Upper lobe of left lung (tissue), 6 donors: ENCODE measurements at regions not wholly inside any gene's neighbourhood (a gene's known extent, or its start where the extent isn't known, plus 50 kb on each side); places are given as distances from the start of the nearest gene placed in this dataset.

ENCODE experiments used
- ATAC-seq, 2 donors: fragments of 200-7000 bp; cut with Tn5 transposase; one replicate each; pipeline ENCODE4 v1.9.1; 2022; ENCODE audit warnings: mild to moderate bottlenecking in 2 of 2, moderate library complexity in 2 of 2; ENCODE audit not compliant: low FRiP score in 2 of 2
- DNase-seq, 2 donors: peaks; one replicate each; pipeline ENCODE4 v3.0.0-alpha.2; 2019 to 2020
- H3K27ac ChIP-seq, 4 donors: fragments of 200-600 bp; sonication (generic); one replicate each; pipeline ENCODE4 v1.5.1; 2016 to 2019
- H3K27me3 ChIP-seq, 4 donors: fragments of 200-600 bp; sonication (generic); one replicate each; pipeline ENCODE4 v1.5.1; 2017 to 2019
- H3K36me3 ChIP-seq, 4 donors: fragments of 200-600 bp; sonication (generic); one replicate each; pipeline ENCODE4 v1.5.1; 2016 to 2019
- H3K4me1 ChIP-seq, 4 donors: fragments of 200-600 bp; sonication (generic); one replicate each; pipeline ENCODE4 v1.5.1; 2018 to 2019
- H3K4me3 ChIP-seq, 4 donors: fragments of 200-600 bp; sonication (generic); one replicate each; pipeline ENCODE4 v1.5.1; 2017 to 2019; ENCODE audit warnings: mild to moderate bottlenecking in 2 of 4, moderate library complexity in 1 of 4
- H3K9me3 ChIP-seq, 4 donors: fragments of 200-600 bp; sonication (generic); one replicate each; pipeline ENCODE4 v1.5.1; 2018 to 2019
- EP300 ChIP-seq, 4 donors: sonication (generic); formaldehyde crosslinking; IDR thresholded peaks; one replicate each; pipeline ENCODE4 v1.5.1; 2017; ENCODE audit warnings: antibody characterized with exemption in 4 of 4, control low read depth in 2 of 4
- POLR2A ChIP-seq, 4 donors: fragments of 450-650 bp; IDR thresholded peaks; one replicate each; pipeline ENCODE4 v1.5.1; 2016 to 2017; ENCODE audit warnings: antibody characterized with exemption in 4 of 4, mild to moderate bottlenecking in 2 of 4
- POLR2AphosphoS5 ChIP-seq, 2 donors: sonication (generic); formaldehyde crosslinking; IDR thresholded peaks; one replicate each; pipeline ENCODE4 v1.5.1; 2017; ENCODE audit warnings: antibody characterized with exemption in 2 of 2
- WGBS, 2 donors: methylation state at CpG; one replicate each; pipeline ENCODE4 v1.1.5; 2017 to 2018; 5-methylcytosine and 5-hydroxymethylcytosine counted together
- TF ChIP-seq, protein P1 (sequence below), 6 experiments: fragments of 450-650 bp in 4 of 6; fragments of 200-600 bp in 2 of 6; sonication (generic) in 2 of 6; IDR thresholded peaks; one replicate each; pipeline ENCODE4 v1.5.1; 2016 to 2019; ENCODE audit warnings: antibody characterized with exemption in 6 of 6
- donor health status: DM: no; HTN: no; CAD: no; lungs with moderate emphysema.
- donor health status: DM: no; HTN: yes; CAD: no; lungs with severe emphysema.

DNA sequence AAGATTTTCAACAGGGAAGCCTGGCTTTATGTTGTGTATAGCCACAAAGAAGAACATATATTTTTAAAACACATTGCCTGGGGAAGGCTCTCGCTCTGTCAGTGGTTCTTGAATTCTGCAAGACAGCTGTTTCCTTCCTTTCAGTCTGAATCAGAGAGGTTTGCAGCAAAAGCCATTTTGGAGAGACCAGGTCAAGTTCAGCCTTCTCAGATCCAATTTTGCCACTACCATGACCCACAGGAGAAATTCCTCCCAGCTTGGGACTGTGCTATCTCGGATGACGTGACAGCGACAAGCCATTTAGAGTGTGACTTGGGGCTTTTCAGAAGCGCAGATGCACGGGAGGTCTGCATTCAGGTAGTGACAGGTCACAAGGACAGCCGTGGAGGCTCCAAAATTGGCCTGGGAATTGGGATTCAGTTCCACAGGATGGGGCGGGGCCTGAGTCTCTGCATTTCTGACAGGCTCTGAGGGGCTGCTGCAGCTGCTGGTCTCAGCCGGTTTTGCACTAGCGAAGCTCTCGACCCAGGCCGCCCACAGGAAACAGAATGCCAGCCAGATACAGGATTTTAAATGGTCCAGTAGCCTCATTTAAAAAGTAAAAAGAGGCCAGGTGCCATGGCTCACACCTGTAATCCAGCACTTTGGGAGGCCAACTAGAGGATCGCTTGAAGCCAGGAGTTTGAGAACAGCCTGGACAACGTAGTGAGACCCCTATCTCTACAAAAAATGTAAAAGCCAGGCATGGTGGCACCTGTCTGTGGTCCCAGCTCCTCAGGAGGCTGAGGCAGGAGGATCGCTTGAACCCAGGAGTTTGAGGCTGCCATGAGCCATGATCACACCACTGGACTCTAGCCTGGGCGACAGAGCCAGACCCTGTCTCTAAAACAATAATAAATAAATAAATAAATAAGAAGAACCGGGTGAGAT lies 196.6 kb upstream of the CIBAR2 start:
- DNase-seq, result no peak
- Histone ChIP-seq H3K4me3 (no peak overlapping the region), H3K27ac (peak overlapping the region in 1 of 4 donors; percentile 76), H3K36me3 (no peaks in the 10 kb centered on the region), H3K4me1 (peaks cover 31 to 54% (median 41%) of the 10 kb centered on the region in 4 donors), H3K27me3 (no peaks in the 10 kb centered on the region), H3K9me3 (no peaks in the 10 kb centered on the region)
- ATAC-seq, result no peak
- TF ChIP-seq EP300 (IDR thresholded peaks at IDR 0.05) (no peak), POLR2A (IDR thresholded peaks at IDR 0.05) (no peak), POLR2AphosphoS5 (IDR thresholded peaks at IDR 0.05) (no peak)
- TF ChIP-seq, protein P1, sequence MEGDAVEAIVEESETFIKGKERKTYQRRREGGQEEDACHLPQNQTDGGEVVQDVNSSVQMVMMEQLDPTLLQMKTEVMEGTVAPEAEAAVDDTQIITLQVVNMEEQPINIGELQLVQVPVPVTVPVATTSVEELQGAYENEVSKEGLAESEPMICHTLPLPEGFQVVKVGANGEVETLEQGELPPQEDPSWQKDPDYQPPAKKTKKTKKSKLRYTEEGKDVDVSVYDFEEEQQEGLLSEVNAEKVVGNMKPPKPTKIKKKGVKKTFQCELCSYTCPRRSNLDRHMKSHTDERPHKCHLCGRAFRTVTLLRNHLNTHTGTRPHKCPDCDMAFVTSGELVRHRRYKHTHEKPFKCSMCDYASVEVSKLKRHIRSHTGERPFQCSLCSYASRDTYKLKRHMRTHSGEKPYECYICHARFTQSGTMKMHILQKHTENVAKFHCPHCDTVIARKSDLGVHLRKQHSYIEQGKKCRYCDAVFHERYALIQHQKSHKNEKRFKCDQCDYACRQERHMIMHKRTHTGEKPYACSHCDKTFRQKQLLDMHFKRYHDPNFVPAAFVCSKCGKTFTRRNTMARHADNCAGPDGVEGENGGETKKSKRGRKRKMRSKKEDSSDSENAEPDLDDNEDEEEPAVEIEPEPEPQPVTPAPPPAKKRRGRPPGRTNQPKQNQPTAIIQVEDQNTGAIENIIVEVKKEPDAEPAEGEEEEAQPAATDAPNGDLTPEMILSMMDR (IDR thresholded peaks at IDR 0.05), result no peak
- WGBS, 2 donors, result 65 to 75% methylated on average over 10 to 17 of the region's 17 CpGs

DNA sequence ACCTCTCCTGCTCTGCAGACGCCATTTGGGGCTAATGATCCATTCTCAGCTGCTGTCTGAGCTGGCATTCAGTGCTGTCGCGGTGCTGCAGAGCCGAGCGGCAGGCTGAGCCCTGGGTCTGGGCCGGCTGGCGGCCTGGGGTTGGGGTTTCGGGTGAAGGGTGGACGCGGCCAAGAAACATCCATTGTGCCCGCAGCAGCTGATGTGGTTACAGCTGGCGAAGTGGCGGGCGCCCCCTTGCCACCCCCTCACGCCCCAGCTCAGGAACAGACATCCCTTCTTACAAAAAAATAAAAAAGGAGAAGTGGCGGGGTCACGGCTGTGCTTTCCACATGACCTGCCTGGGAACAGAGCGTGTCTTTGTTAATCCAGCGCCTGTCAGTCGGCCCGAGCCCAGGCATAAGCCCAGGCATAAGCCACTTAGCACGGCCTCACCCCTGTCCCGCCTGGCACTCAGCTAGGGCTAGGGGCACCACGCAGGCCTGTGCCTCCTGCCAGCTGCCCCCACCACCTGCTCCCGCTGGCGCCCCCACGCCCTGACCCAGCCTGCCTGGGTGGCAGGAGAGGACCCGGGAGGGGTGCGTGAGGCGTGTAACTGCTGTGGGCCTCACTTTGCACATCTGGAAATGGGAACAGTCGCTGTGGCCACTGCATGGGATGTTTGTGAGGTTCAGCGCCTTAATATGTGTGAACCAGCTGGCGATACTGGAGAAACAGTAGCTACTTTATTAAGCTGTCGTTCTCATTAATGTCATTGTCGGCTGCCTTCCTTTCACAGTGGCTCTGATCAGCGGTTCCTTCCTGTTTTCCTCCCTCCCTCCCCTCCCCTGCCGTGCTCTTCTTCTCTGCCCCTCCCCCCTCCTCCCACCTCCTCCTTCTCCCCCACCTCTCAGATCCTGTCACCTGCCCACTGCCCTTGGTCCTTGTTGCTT lies 197.7 kb upstream of the CIBAR2 start:
- ATAC-seq (peak; percentile 6 to 60), DNase-seq (peak; percentile 65 to 87)
- H3K9me3 ChIP-seq, result no peaks in the 10 kb centered on the region
- H3K27ac ChIP-seq, result peak overlapping the region in 3 of 4 donors; percentile 12 to 76 (median 39)
- H3K4me1 ChIP-seq, result peaks cover 31 to 54% (median 41%) of the 10 kb centered on the region in 4 donors
- WGBS, 2 donors, result 63 to 73% methylated on average over 32 to 33 of the region's 37 CpGs
- H3K36me3 ChIP-seq, result no peaks in the 10 kb centered on the region
- no peaks in the 10 kb centered on the region for H3K27me3 ChIP-seq
- no peak overlapping the region for H3K4me3 ChIP-seq
- TF ChIP-seq POLR2A (IDR thresholded peaks at IDR 0.05) (peak in 1 of 4 donors; percentile 52), EP300 (IDR thresholded peaks at IDR 0.05) (no peak)

DNA sequence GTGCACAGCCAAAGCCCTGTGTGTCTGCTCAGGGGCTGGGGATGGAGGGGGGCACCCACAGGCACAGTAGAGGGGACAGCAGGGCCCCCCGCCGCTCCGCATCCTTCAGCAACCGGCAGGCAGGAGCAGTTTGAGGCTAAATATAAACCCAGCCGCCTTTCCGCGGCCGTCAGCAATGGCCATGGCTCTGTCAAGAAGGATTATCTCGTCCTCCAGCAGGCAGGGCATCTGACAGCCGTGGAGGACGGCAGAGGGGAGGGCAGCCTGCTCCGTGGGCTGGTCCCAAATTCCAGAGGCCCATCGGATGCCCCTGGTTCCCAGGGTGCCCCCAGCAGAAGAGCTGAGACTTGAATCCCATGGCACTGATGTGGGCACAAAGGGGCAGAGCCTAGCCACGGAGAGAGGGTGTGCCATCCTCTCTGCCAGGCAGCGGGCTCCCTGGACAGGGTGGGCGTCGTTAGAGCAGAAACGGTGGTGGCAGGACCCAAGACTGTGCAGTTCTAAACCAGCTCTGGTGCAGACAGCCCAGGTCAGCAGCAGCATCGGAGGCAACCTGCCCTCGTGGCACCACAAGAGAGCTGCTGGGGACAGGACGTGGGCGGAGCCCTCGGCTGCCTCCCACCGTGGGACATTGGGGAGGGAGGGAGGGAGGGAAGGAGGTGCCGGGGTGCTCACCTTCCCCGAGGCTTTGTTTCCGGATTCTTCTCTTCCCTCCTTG lies 198.8 kb upstream of the CIBAR2 start:
- Histone ChIP-seq H3K4me3 (no peak overlapping the region), H3K27ac (no peak overlapping the region), H3K36me3 (no peaks in the 10 kb centered on the region), H3K27me3 (no peaks in the 10 kb centered on the region), H3K9me3 (no peaks in the 10 kb centered on the region), H3K4me1 (peaks cover 25 to 48% (median 35%) of the 10 kb centered on the region in 4 donors)
- ATAC-seq (no peak), DNase-seq (peak in 1 of 2 donors; percentile 66)
- 45% methylated on average over 14 to 23 of the region's 27 CpGs for WGBS, 2 donors
- TF ChIP-seq POLR2A (IDR thresholded peaks at IDR 0.05), result no peak
- no peak for TF ChIP-seq EP300 (IDR thresholded peaks at IDR 0.05)
- TF ChIP-seq, protein P1 (IDR thresholded peaks at IDR 0.05), result no peak
- no peak for TF ChIP-seq POLR2AphosphoS5 (IDR thresholded peaks at IDR 0.05)

DNA sequence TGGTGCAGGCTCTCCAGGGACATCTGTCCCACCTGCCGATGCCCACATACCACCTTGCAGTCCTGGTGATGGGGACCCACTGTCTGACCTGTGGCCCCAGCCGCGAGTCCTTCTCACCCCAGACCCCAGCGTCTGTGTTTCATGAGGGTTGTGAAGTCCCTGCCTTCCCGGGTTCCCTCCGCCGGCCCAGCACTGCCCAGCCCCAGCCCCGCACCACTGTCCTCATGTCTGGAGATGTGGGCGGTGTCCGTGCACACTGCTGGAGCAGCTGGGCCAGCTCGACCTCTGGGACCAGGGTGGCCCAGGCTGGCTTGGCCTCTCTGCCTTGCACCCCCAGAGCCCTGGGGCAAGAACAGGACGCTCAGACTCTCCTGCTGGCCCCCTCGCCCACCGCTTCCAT lies 199.5 kb upstream of the CIBAR2 start:
- 84 to 94% methylated on average over 11 to 13 of the region's 14 CpGs for WGBS, 2 donors
- no peaks in the 10 kb centered on the region for H3K27me3 ChIP-seq
- TF ChIP-seq EP300 (IDR thresholded peaks at IDR 0.05) (no peak), POLR2AphosphoS5 (IDR thresholded peaks at IDR 0.05) (no peak)
- no peaks in the 10 kb centered on the region for H3K9me3 ChIP-seq
- H3K4me1 ChIP-seq, result peaks cover 19 to 41% (median 28%) of the 10 kb centered on the region in 4 donors
- DNase-seq (peak in 1 of 2 donors; percentile 70), ATAC-seq (no peak)
- H3K27ac ChIP-seq, result no peak overlapping the region
- no peaks in the 10 kb centered on the region for H3K36me3 ChIP-seq
- H3K4me3 ChIP-seq, result no peak overlapping the region

DNA sequence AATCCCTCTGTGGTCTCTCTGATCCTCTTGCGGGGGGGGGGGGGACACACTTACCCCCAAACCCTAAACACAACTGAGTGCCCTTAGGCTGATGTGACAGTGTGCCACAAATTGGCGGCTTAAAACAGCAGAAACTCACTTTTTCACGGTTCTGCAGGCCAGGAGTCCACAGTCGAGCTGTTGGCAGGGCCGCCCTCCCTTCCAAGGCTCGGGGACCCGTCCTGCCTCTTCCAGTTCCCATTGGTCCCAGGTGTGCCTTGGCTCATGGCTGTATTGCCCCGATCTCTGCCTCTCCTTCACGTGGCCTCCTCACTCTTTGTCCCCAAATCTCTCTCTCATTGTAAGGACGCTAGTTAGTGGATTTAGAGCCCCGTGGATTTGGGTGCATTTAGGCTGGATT lies 199.9 kb upstream of the CIBAR2 start:
- 89 to 90% methylated on average over 11 of the region's 11 CpGs for WGBS, 2 donors
- H3K4me1 ChIP-seq, result peaks cover 17 to 40% (median 26%) of the 10 kb centered on the region in 4 donors
- no peak overlapping the region for H3K27ac ChIP-seq
- no peaks in the 10 kb centered on the region for H3K27me3 ChIP-seq
- no peaks in the 10 kb centered on the region for H3K9me3 ChIP-seq
- H3K4me3 ChIP-seq, result no peak overlapping the region
- DNase-seq, result no peak
- TF ChIP-seq POLR2AphosphoS5 (IDR thresholded peaks at IDR 0.05), result no peak
- TF ChIP-seq EP300 (IDR thresholded peaks at IDR 0.05), result no peak
- no peak for TF ChIP-seq POLR2A (IDR thresholded peaks at IDR 0.05)
- TF ChIP-seq, protein P1 (IDR thresholded peaks at IDR 0.05), result no peak
- H3K36me3 ChIP-seq, result no peaks in the 10 kb centered on the region
- ATAC-seq, result no peak
